ENCODE measurements at regions not wholly inside any gene's neighbourhood (a gene's known extent, or its start where the extent isn't known, plus 50 kb on each side); places are given as distances from the start of the nearest gene placed in this dataset.

GRCh38 chr7:115226410-115226809 is 304.5 kb downstream of the MDFIC start:
- H3K36me3 ChIP-seq (ENCODE audit: insufficient read depth), result no peaks in the 10 kb centered on the region
- Mint-ChIP-seq H3K9me3 (no peaks in the 10 kb centered on the region), H3K4me1 (peaks cover 43% of the 10 kb centered on the region), H3K36me3 (ENCODE audit: low read depth) (no peaks in the 10 kb centered on the region), H3K4me3 (no peak overlapping the region), H3K27me3 (ENCODE audit: insufficient read depth, low read depth, poor library complexity) (peaks cover 67% of the 10 kb centered on the region), H3K27ac (no peak overlapping the region)
- H4K20me1 ChIP-seq (replicated peaks; ENCODE audit: insufficient read depth), result peaks cover 15% of the 10 kb centered on the region; the same call in 1 of the 2 replicates
- peaks cover 96% of the 10 kb centered on the region for H3K27me3 ChIP-seq (ENCODE audit: insufficient read depth)
- H3K9me2 ChIP-seq (ENCODE audit: insufficient read depth), result no peaks in the 10 kb centered on the region
- peak; percentile 98 for ATAC-seq
- peak; percentile 95 for DNase-seq (ENCODE audit: low spot score)
- H3K4me2 ChIP-seq, result no peak overlapping the region
- H3K27ac ChIP-seq (ENCODE audit: low read depth), result no peak overlapping the region
- H3K4me1 ChIP-seq (ENCODE audit: insufficient read depth), result peaks cover 17% of the 10 kb centered on the region
- H3K4me3 ChIP-seq, result no peak overlapping the region
- H3F3A ChIP-seq (replicated peaks; ENCODE audit: low read depth), result 0 out of 2 replicates have a peak, but pooled peaks cover 3% of the 10 kb centered on the region
- no peak overlapping the region for H2AFZ ChIP-seq
- H3K79me2 ChIP-seq (replicated peaks; ENCODE audit: insufficient read depth), result no peaks in the 10 kb centered on the region
- no peak for TF ChIP-seq CREB1 (CRISPR knock-in tag; IDR thresholded peaks at IDR 0.05; ENCODE audit: low read depth)
- no peak for TF ChIP-seq EZH2phosphoT487 (IDR thresholded peaks at IDR 0.05; ENCODE audit: unreplicated experiment)
- peak; percentile 79 for TF ChIP-seq POLR2AphosphoS5 (IDR thresholded peaks at IDR 0.05; ENCODE audit: low read depth)
- TF ChIP-seq REST (IDR thresholded peaks at IDR 0.05; ENCODE audit: unreplicated experiment), result no peak
- TF ChIP-seq ZNF114 (CRISPR knock-in tag; IDR thresholded peaks at IDR 0.05), result no peak
- TF ChIP-seq CTCF (conservative IDR thresholded peaks at IDR 0.05; ENCODE audit: low read depth in 2 of 2), result no peak
- TF ChIP-seq ZNF331 (CRISPR knock-in tag; IDR thresholded peaks at IDR 0.05; ENCODE audit: low read depth), result no peak
- no peak for TF ChIP-seq ZNF462 (CRISPR knock-in tag; IDR thresholded peaks at IDR 0.05)
- TF ChIP-seq ETS1 (IDR thresholded peaks at IDR 0.05), result peak; percentile 67; the same call in 1 of the 2 replicates
- TF ChIP-seq EZH2 (IDR thresholded peaks at IDR 0.05; ENCODE audit: low read depth, unreplicated experiment), result no peak
- TF ChIP-seq NANOG (IDR thresholded peaks at IDR 0.05; ENCODE audit: borderline replicate concordance), result peak; percentile 90
- no peak for TF ChIP-seq STAT1 (IDR thresholded peaks at IDR 0.05; ENCODE audit: unreplicated experiment)
- no peak for TF ChIP-seq JUNB (IDR thresholded peaks at IDR 0.05; ENCODE audit: unreplicated experiment)
